ENCODE measurements at regions not wholly inside any gene's neighbourhood (a gene's known extent, or its start where the extent isn't known, plus 50 kb on each side); places are given as distances from the start of the nearest gene placed in this dataset.

DNA sequence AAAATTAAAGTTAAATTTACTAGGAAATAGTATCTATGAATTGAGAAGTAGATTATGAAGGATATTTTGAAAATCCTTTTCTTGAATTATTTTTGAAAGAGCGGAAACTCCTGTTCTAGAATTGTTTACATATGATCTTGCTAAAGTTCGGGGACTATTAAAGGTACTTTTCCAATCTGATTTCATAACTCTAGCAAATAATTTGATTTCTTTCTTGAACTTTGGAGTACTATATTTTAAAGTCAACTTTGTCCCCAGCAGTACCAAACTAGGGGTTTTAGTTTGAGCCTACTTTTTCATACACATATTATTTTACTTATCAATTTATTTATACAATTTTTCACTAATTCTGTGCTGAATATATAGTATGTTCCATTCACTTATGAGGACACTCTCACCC is 364.7 kb downstream of the FSIP2 start:
- Histone ChIP-seq H2BK120ac (ENCODE audit: insufficient read depth, low read length, poor library complexity) (no peak overlapping the region), H3K18ac (ENCODE audit: low read length) (no peak overlapping the region), H2AK5ac (ENCODE audit: low read length) (no peak overlapping the region), H3K36me3 (ENCODE audit: control insufficient read depth in 1 of 2, insufficient read depth in 2 of 2, low read length in 2 of 2) (no peaks in the 10 kb centered on the region), H2AFZ (ENCODE audit: insufficient read depth, low read length, poor library complexity) (no peak overlapping the region), H3K4me2 (ENCODE audit: low read length) (no peak overlapping the region), H4K12ac (ENCODE audit: low read depth, low read length) (no peak overlapping the region), H2BK12ac (ENCODE audit: low read length) (no peak overlapping the region), H3K27me3 (ENCODE audit: insufficient read depth, low read length) (no peaks in the 10 kb centered on the region), H4K91ac (ENCODE audit: low read depth, low read length) (no peak overlapping the region), H3K4me3 (ENCODE audit: low read depth, low read length) (no peak overlapping the region), H3K9me3 (ENCODE audit: insufficient read depth, low read depth, low read length) (no peaks in the 10 kb centered on the region), H3K4ac (ENCODE audit: low read depth, low read length) (no peak overlapping the region), H4K8ac (ENCODE audit: low read depth, low read length) (no peak overlapping the region), H2BK5ac (ENCODE audit: low read depth, low read length, poor library complexity) (no peak overlapping the region), H3K27ac (ENCODE audit: low read depth, low read length) (no peak overlapping the region), H3K79me1 (ENCODE audit: low read length) (no peaks in the 10 kb centered on the region), H3K9ac (ENCODE audit: low read length) (no peak overlapping the region), H3K14ac (ENCODE audit: low read length) (no peak overlapping the region), H3K4me1 (ENCODE audit: control insufficient read depth in 1 of 2, insufficient read depth in 2 of 2, low read length in 2 of 2) (no peaks in the 10 kb centered on the region), H3K23ac (ENCODE audit: low read length) (no peak overlapping the region), H3K79me2 (ENCODE audit: control insufficient read depth, insufficient read depth, low read length, poor library complexity) (no peaks in the 10 kb centered on the region)
- no peak for DNase-seq
- no CpG with 5 or more reads among the region's 2 CpGs for WGBS (ENCODE audit: extremely low coverage, insufficient coverage, insufficient read length)

DNA sequence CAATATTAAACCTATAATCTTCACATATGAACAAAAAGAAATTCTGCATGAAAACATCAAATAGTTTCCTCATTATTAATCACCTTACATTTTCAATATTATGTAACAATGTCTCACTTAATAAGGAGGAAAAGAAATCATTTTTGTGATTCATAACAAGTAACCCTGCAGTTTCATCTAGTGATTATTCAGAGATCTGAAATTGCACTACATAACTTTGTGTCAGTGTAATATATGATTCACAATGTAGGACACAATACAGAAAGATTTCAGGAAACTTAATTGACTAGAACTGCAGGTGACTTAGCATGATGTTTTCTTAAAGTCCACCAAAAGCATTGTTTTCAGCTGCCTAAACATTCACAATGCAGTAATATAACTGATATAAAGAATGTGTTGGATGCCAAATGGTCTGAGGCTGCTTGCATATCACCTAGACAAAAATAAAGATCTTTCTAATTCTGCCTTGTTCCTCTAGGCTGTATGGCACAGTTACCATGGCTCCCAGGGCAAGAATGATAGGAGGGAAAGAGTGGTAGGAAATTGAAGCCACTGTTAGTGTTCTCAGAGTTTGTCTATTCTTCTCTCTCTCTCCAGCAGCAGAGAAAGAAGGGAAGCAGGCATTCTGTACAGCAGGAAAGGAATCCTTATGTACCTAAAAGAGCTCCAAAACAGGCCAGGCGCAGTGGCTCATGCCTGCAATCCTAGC is 366.6 kb downstream of the FSIP2 start:
- H3K4me1 ChIP-seq (ENCODE audit: control insufficient read depth in 1 of 2, insufficient read depth in 2 of 2, low read length in 2 of 2): no peaks in the 10 kb centered on the region

DNA sequence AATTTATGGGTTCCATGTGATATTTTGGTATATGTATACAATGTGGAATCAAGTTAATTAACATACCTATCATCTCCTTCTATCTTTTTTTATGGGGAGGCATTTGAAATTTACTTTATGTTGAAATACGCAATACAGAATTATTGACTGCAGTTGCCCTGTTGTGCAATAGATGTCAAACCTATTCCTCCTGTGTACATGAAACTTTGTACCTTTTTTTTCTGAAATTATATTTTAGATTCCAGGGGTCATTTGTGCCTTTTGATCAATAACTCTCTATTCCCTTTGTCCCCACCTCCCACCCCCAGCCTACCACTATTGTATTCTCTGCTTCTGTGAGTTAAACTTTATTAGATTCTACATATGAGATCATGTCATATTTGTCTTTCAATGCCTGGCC is 369.9 kb downstream of the FSIP2 start:
- DNase-seq: no peak
- Histone ChIP-seq H3K27ac (ENCODE audit: low read depth, low read length) (no peak overlapping the region), H3K9ac (ENCODE audit: low read length) (no peak overlapping the region), H2BK12ac (ENCODE audit: low read length) (no peak overlapping the region), H3K79me2 (ENCODE audit: control insufficient read depth, insufficient read depth, low read length, poor library complexity) (no peaks in the 10 kb centered on the region), H3K27me3 (ENCODE audit: insufficient read depth, low read length) (no peaks in the 10 kb centered on the region), H3K79me1 (ENCODE audit: low read length) (no peaks in the 10 kb centered on the region), H2AK5ac (ENCODE audit: low read length) (no peak overlapping the region), H2BK120ac (ENCODE audit: insufficient read depth, low read length, poor library complexity) (no peak overlapping the region), H2BK5ac (ENCODE audit: low read depth, low read length, poor library complexity) (no peak overlapping the region), H3K36me3 (ENCODE audit: control insufficient read depth in 1 of 2, insufficient read depth in 2 of 2, low read length in 2 of 2) (no peaks in the 10 kb centered on the region), H3K14ac (ENCODE audit: low read length) (no peak overlapping the region), H4K91ac (ENCODE audit: low read depth, low read length) (no peak overlapping the region), H4K12ac (ENCODE audit: low read depth, low read length) (no peak overlapping the region), H3K4me2 (ENCODE audit: low read length) (no peak overlapping the region), H3K4ac (ENCODE audit: low read depth, low read length) (no peak overlapping the region), H4K8ac (ENCODE audit: low read depth, low read length) (no peak overlapping the region), H3K4me3 (ENCODE audit: low read depth, low read length) (no peak overlapping the region), H3K23ac (ENCODE audit: low read length) (no peak overlapping the region), H2AFZ (ENCODE audit: insufficient read depth, low read length, poor library complexity) (no peak overlapping the region), H3K4me1 (ENCODE audit: control insufficient read depth in 1 of 2, insufficient read depth in 2 of 2, low read length in 2 of 2) (no peaks in the 10 kb centered on the region), H3K18ac (ENCODE audit: low read length) (no peak overlapping the region), H3K9me3 (ENCODE audit: insufficient read depth, low read depth, low read length) (no peaks in the 10 kb centered on the region)
- no CpG with 5 or more reads among the region's 1 CpG for WGBS (ENCODE audit: extremely low coverage, insufficient coverage, insufficient read length)

More for the DNA sequence above, 366.6 kb downstream of the FSIP2 start:
- Histone ChIP-seq H3K4me2 (ENCODE audit: low read length) (no peak overlapping the region), H3K23ac (ENCODE audit: low read length) (no peak overlapping the region), H2BK5ac (ENCODE audit: low read depth, low read length, poor library complexity) (no peak overlapping the region), H3K9me3 (ENCODE audit: insufficient read depth, low read depth, low read length) (no peaks in the 10 kb centered on the region), H4K8ac (ENCODE audit: low read depth, low read length) (no peak overlapping the region), H2BK12ac (ENCODE audit: low read length) (no peak overlapping the region), H3K79me1 (ENCODE audit: low read length) (no peaks in the 10 kb centered on the region), H3K27me3 (ENCODE audit: insufficient read depth, low read length) (no peaks in the 10 kb centered on the region), H3K4me3 (ENCODE audit: low read depth, low read length) (no peak overlapping the region), H2AFZ (ENCODE audit: insufficient read depth, low read length, poor library complexity) (no peak overlapping the region), H3K14ac (ENCODE audit: low read length) (no peak overlapping the region), H4K12ac (ENCODE audit: low read depth, low read length) (no peak overlapping the region), H3K27ac (ENCODE audit: low read depth, low read length) (no peak overlapping the region), H3K36me3 (ENCODE audit: control insufficient read depth in 1 of 2, insufficient read depth in 2 of 2, low read length in 2 of 2) (no peaks in the 10 kb centered on the region), H2AK5ac (ENCODE audit: low read length) (no peak overlapping the region), H3K79me2 (ENCODE audit: control insufficient read depth, insufficient read depth, low read length, poor library complexity) (no peaks in the 10 kb centered on the region), H3K4ac (ENCODE audit: low read depth, low read length) (no peak overlapping the region), H4K91ac (ENCODE audit: low read depth, low read length) (no peak overlapping the region), H3K18ac (ENCODE audit: low read length) (no peak overlapping the region), H3K9ac (ENCODE audit: low read length) (no peak overlapping the region), H2BK120ac (ENCODE audit: insufficient read depth, low read length, poor library complexity) (no peak overlapping the region)
- DNase-seq: no peak
- no CpG with 5 or more reads among the region's 1 CpG for WGBS (ENCODE audit: extremely low coverage, insufficient coverage, insufficient read length)

DNA sequence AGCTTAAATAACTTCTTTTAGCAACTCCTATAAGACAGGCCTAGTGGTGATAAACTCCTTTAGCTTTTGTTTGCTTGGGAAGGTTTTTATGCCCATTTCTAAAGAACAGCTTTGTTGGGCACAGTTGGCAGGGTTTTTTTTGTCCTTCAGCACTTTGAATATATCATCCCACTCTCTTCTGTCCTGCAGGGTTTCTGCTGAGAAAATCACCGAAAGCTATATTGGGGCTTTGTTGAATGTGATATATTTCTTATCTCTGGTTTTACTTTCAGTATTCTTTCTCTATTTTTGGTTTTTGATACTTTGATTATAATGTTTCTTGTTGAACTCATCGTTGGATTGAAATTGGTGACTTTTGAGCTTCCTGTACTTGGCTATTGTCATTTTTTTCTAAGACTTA is 372.8 kb upstream of the ZC3H15 start:
- Histone ChIP-seq H3K14ac (ENCODE audit: low read length) (no peak overlapping the region), H3K23ac (ENCODE audit: low read length) (no peak overlapping the region), H3K4ac (ENCODE audit: low read depth, low read length) (no peak overlapping the region), H2AK5ac (ENCODE audit: low read length) (no peak overlapping the region), H3K9ac (ENCODE audit: low read length) (no peak overlapping the region), H2BK12ac (ENCODE audit: low read length) (no peak overlapping the region), H4K91ac (ENCODE audit: low read depth, low read length) (no peak overlapping the region), H3K79me1 (ENCODE audit: low read length) (no peaks in the 10 kb centered on the region), H3K9me3 (ENCODE audit: insufficient read depth, low read depth, low read length) (no peaks in the 10 kb centered on the region), H3K4me2 (ENCODE audit: low read length) (no peak overlapping the region), H3K18ac (ENCODE audit: low read length) (no peak overlapping the region), H3K27me3 (ENCODE audit: insufficient read depth, low read length) (no peaks in the 10 kb centered on the region), H2BK5ac (ENCODE audit: low read depth, low read length, poor library complexity) (no peak overlapping the region), H3K79me2 (ENCODE audit: control insufficient read depth, insufficient read depth, low read length, poor library complexity) (no peaks in the 10 kb centered on the region), H2BK120ac (ENCODE audit: insufficient read depth, low read length, poor library complexity) (no peak overlapping the region), H4K8ac (ENCODE audit: low read depth, low read length) (no peak overlapping the region), H3K4me1 (ENCODE audit: control insufficient read depth in 1 of 2, insufficient read depth in 2 of 2, low read length in 2 of 2) (no peaks in the 10 kb centered on the region), H4K12ac (ENCODE audit: low read depth, low read length) (no peak overlapping the region), H3K27ac (ENCODE audit: low read depth, low read length) (no peak overlapping the region), H3K36me3 (ENCODE audit: control insufficient read depth in 1 of 2, insufficient read depth in 2 of 2, low read length in 2 of 2) (peaks cover 0 to 3% of the 10 kb centered on the region in 2 experiments), H3K4me3 (ENCODE audit: low read depth, low read length) (no peak overlapping the region), H2AFZ (ENCODE audit: insufficient read depth, low read length, poor library complexity) (no peak overlapping the region)
- WGBS (ENCODE audit: extremely low coverage, insufficient coverage, insufficient read length): no CpG with 5 or more reads among the region's 2 CpGs
- DNase-seq: no peak
